Hepatic stellate cell (primary cell): ENCODE measurements at regions not wholly inside any gene's neighbourhood (a gene's known extent, or its start where the extent isn't known, plus 50 kb on each side); places are given as distances from the start of the nearest gene placed in this dataset.

Experiments used
- DNase-seq: peaks from one replicate; pipeline ENCODE4 v3.0.0; 2011; ENCODE audit warnings: low spot score

DNA sequence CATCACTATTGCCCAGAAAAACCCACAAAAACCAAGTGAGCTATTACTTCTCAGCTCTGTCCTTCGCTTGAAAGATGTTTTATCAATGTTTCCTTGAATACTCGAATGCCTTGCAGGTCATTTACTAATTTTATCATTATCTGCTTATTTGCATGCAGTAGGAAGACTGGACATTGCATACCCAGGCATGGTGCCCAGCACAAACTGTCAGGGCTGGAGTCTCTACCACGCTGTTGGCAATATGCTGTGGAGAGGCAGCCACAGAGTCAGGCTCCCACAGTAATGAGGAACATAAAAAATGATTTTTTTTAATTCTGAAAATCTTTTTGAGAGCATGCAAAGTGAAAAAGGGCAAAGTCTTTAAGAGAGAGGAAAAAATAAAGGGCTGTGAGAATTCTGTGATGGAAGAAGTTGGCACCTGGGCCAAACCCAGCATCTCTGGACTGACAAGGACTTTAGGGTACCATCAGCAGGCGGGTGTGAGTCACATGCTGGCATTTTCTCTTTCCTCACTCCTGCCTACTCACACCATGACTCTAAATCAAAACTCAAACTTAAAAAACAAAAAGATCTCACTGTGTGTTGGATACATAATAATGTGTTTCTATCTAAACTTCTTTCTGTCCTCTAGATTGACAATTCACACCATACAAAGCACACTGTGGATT is 709.8 kb upstream of the FANCL start:
- DNase-seq, result no peak

DNA sequence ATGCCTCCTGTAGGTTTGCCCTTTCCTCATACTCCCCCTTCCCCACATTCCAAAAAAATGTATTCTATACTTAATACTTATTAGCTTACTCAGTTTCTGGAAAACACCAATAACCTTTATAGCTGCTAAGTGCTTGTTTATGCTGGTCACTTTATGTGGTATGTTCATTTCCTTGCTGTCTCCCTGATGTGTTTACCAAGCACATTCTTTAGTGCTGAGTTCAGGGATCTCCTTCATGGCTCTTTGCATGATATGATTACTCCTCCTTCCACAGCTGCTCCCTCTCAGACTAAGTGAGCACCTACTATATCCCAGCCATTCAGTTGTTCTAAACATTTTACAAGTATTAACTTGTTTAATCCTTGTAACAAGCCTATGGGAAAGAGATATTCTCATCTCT is 698.3 kb upstream of the FANCL start:
- DNase-seq, result no peak

GRCh38 chr2:58938988-58939387 is 697.9 kb upstream of the FANCL start:
- DNase-seq, result no peak

DNA sequence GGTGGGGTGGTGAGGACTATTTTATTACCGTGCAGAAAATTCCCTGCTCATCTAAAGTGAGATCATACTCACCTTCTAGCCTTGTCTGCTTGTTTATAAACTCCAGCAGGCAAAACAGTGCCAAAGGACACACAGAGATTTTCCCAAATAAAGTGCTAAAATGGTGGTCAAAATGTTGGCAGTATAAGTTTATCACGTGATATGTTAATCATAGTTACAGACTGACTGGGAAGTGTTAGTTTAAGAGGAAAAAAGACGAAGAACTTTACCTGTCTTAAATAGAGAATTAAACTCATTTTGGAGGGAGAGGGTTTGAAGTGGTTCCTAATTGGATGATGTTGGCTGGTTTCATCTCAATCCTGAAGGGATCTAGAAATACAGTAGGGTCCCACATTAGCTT is 691.7 kb upstream of the FANCL start:
- DNase-seq, result no peak

DNA sequence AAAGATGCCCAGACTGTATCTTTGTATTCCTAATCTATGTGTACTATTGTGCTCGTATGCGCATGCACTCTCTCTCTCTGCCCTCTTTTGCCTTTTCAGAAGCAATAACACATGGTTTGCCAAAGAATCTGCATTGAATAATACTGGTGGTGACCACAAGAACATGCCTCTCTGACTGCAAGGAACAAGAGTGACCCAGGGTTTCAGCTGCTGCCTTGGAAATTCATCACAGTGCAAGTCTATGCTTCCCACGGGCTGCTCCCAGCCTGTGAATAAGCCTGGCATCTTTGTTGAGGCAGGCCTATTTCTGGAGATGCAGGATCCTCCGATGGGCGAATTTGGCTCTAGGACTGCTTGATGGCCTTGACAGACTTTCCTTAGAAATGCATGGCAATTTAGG is 689.4 kb upstream of the FANCL start:
- no peak for DNase-seq

DNA sequence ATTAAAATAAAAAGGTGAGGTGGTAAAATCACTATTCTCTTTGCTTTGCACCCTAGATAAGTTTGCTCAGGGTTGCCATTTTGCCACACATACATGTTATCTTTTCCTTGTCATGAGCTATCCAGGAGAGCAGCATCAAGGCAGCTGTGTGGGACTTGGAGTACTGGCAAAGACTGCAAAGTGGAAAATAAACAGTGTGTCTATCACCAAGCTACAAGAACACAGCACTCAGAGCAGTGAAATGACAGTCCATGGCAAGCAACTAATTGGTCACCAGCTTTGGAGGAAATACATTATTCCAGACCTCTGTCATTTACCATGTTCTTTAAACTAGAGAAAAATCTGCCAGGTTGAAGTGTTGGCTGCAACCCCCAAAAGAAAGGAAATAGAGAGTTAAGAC is 687.8 kb upstream of the FANCL start:
- DNase-seq, result no peak

- no peak for DNase-seq
These were observed 687.3 kb upstream of the FANCL start for GRCh38 chr2:58928391-58928790.

- DNase-seq, result no peak
These were observed 685.0 kb upstream of the FANCL start for GRCh38 chr2:58926112-58926511.

DNA sequence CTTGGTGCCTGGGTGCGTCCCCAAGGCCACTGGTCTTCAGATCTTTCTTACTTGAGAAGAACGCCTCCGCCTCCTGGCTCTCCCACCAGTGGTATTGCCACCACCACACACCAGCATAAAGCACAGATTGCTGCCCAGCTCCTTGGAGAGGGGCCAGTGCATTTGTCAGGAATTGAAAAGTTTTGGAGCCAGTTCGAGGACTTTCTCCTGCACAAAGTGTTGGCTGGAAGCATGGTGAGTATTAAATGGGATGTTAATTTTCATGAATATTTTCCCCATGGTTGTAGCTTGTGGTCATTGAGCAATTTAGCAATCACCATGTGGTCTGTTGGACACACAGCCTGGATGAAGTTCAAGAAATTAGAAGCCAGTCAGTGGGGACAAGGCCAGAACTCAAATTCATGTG is 684.6 kb upstream of the FANCL start:
- no peak for DNase-seq

DNA sequence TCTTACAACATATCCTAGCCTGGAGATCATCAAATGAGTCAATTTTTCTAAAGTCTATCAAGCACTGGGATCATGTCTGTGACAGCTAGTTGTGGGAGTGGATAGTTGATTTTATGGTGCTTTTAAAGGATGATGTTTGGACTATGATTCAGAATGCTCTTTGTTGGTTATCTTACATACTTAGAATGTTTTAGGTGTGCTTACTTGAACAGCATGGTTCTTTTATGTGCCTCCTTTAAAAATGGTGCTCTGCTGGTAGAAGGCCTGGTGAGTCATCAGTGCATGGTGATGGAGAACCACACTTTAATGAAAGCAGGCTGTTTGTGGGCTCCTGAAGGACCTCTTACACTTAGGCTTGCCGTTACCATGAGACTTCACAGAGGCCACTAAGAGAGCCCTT is 682.7 kb upstream of the FANCL start:
- no peak for DNase-seq

DNA sequence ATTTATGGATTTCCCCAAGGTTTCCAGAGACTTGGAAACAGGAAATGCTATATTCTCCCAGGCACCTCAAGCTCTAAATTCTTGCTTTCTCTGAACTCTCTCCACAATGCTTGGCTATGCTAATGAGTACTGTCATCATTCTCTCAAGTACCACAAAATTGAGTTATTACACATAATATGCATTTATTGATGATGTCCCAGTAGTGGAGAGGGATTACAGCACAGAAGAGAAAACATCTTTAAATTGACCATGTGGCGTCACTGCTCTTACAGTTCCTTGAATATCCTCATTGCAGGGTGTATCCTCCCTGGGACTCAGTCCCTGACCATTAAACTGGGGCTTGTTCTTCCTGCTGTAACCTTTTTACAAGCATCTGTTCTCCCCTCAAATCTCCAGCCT is 681.1 kb upstream of the FANCL start:
- DNase-seq, result no peak

- DNase-seq, result no peak
These were observed 680.6 kb upstream of the FANCL start for GRCh38 chr2:58921676-58922075.

- DNase-seq, result no peak
These were observed 678.9 kb upstream of the FANCL start for GRCh38 chr2:58920001-58920400.

GRCh38 chr2:58919316-58919715 is 678.2 kb upstream of the FANCL start:
- no peak for DNase-seq

- DNase-seq, result no peak
These were observed 677.0 kb upstream of the FANCL start for GRCh38 chr2:58918141-58918540.

- DNase-seq, result no peak
These were observed 676.5 kb upstream of the FANCL start for GRCh38 chr2:58917596-58917995.

GRCh38 chr2:58916063-58916462 is 674.9 kb upstream of the FANCL start:
- DNase-seq, result no peak

DNA sequence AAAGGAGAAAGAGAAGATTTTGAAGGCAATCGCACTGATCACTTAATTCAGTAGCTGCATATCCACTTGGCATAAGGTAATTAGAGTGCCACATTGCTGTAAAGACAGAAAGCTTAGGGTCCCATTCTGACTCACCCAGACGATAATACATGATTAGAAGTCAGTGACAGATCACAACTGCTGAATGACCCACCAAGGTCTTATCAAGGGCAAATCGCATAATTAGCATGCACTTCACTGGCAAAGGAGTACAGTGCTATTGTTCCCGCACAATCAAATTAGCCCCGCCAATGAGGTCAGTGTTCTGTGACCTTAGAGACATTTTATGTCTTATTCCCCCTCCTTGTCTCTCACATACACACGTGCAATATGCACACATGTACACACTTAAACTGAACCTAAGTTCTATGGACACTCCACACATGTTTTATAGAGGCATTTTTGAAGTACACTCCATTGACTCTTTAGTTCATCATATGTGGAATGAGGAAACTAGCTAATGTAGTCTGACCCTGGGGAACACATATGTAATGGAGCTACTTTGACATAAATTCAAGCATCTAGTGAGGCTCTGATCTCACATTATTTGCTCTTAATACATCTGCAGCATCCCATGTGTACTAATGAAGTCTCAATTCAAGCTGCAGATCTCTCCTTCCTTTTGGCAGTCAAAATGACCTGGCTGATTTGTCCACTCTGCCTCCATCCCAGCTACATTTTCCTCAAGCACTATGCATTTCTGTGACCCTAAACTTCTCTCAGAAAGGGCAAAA is 673.8 kb upstream of the FANCL start:
- no peak for DNase-seq

- no peak for DNase-seq
These were observed 672.1 kb upstream of the FANCL start for GRCh38 chr2:58913082-58913726.

GRCh38 chr2:58911877-58912276 is 670.8 kb upstream of the FANCL start:
- DNase-seq, result no peak

- DNase-seq, result no peak
These were observed 667.5 kb upstream of the FANCL start for GRCh38 chr2:58908501-58909154.

DNA sequence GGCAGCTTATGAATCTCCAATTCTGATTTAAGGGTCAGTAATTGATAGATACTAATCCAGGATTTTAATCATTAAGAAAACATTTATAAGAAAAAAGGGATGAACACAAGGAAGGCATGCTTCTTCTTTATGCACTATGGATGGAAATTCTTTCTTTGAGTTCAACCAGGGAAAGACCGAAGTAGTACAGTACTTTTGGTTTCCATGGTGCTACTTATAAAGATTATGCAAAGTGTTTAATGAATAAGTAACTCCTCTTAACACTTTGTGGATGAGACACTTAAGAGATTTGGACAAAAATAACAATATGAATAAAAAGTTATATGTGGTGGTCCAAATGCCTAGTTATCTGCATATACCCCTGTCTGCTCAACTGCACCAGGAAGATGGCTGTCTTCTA is 666.5 kb upstream of the FANCL start:
- no peak for DNase-seq

GRCh38 chr2:58906081-58906645 is 665.0 kb upstream of the FANCL start:
- DNase-seq, result no peak
